ENCODE measurements at regions not wholly inside any gene's neighbourhood (a gene's known extent, or its start where the extent isn't known, plus 50 kb on each side); places are given as distances from the start of the nearest gene placed in this dataset.

DNA sequence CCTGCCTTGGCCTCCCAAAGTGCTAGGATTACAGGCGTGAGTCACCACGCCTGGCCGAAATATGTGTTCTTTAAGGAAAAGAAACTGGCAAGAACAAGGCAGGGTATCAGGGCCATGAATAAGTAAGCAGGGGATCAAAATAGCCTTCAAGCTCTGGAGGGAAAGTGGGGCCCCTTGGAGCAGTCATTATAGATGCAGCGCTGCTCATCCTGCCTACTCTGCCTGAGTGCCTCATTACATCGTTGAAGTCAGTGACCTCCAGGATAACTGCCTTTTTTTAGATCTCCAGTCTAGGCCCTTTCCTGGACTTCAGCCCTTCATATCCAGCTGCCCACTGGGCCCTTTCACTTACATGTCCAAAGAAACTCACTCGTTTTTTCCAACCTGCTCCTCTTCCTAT lies 69.8 kb upstream of the PPM1B start:
- no peak for DNase-seq (ENCODE audit: low spot score in 2 of 2)
- TF ChIP-seq POLR2AphosphoS5 (IDR thresholded peaks at IDR 0.05) (no peak), POLR2A (IDR thresholded peaks at IDR 0.05) (no peak), EP300 (IDR thresholded peaks at IDR 0.05) (no peak)
- TF ChIP-seq, protein P1, sequence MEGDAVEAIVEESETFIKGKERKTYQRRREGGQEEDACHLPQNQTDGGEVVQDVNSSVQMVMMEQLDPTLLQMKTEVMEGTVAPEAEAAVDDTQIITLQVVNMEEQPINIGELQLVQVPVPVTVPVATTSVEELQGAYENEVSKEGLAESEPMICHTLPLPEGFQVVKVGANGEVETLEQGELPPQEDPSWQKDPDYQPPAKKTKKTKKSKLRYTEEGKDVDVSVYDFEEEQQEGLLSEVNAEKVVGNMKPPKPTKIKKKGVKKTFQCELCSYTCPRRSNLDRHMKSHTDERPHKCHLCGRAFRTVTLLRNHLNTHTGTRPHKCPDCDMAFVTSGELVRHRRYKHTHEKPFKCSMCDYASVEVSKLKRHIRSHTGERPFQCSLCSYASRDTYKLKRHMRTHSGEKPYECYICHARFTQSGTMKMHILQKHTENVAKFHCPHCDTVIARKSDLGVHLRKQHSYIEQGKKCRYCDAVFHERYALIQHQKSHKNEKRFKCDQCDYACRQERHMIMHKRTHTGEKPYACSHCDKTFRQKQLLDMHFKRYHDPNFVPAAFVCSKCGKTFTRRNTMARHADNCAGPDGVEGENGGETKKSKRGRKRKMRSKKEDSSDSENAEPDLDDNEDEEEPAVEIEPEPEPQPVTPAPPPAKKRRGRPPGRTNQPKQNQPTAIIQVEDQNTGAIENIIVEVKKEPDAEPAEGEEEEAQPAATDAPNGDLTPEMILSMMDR (IDR thresholded peaks at IDR 0.05) = no peak
- no peaks in the 10 kb centered on the region for H3K36me3 ChIP-seq
- 87% methylated on average over 6 of the region's 6 CpGs for WGBS
- no peak overlapping the region for H3K27ac ChIP-seq
- H3K4me1 ChIP-seq = peaks cover 3% of the 10 kb centered on the region
- H3K9me3 ChIP-seq = no peaks in the 10 kb centered on the region
- no peak overlapping the region for H3K4me3 ChIP-seq
- H3K27me3 ChIP-seq = no peaks in the 10 kb centered on the region

- DNase-seq (ENCODE audit: low spot score in 2 of 2) = no peak
- H3K27ac ChIP-seq = no peak overlapping the region
- no peaks in the 10 kb centered on the region for H3K27me3 ChIP-seq
- 56% methylated on average over 3 of the region's 3 CpGs for WGBS
- H3K9me3 ChIP-seq = no peaks in the 10 kb centered on the region
- TF ChIP-seq POLR2AphosphoS5 (IDR thresholded peaks at IDR 0.05) (no peak), POLR2A (IDR thresholded peaks at IDR 0.05) (no peak), EP300 (IDR thresholded peaks at IDR 0.05) (no peak)
- TF ChIP-seq, protein P1 (IDR thresholded peaks at IDR 0.05) = no peak
- H3K4me1 ChIP-seq = peaks cover 3% of the 10 kb centered on the region
- no peak overlapping the region for H3K4me3 ChIP-seq
- no peaks in the 10 kb centered on the region for H3K36me3 ChIP-seq
Measured at GRCh38 chr2:44100351-44100750, 68.3 kb upstream of the PPM1B start.

DNA sequence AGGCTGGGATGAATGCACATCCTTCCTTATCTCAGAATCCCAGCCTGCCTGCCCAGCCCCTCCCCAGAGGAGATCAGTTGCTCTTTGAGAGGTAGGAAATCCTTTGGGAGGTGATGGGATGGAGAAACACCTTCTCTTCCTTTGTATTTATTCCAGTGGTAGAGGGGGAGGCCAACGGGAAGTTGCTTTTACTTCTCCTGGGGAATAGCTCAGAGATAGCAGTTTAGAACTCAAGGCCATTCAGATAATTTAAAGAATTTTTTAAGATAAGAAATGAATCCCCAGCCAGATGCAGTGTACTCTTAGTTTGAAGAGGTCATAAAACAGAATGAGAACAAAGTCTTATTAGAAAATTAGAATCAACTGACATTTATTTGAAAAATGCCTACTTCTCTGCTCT lies 67.4 kb upstream of the PPM1B start:
- TF ChIP-seq EP300 (IDR thresholded peaks at IDR 0.05) (no peak), POLR2AphosphoS5 (IDR thresholded peaks at IDR 0.05) (no peak), POLR2A (IDR thresholded peaks at IDR 0.05) (no peak)
- TF ChIP-seq, protein P1 (IDR thresholded peaks at IDR 0.05) = no peak
- Histone ChIP-seq H3K9me3 (no peaks in the 10 kb centered on the region), H3K4me1 (peaks cover 3% of the 10 kb centered on the region), H3K4me3 (no peak overlapping the region), H3K36me3 (no peaks in the 10 kb centered on the region), H3K27ac (no peak overlapping the region), H3K27me3 (no peaks in the 10 kb centered on the region)
- DNase-seq (ENCODE audit: low spot score in 2 of 2) = no peak
- 72% methylated on average over 1 of the region's 1 CpG for WGBS

- TF ChIP-seq, protein P1 (IDR thresholded peaks at IDR 0.05) = no peak
- no peak for TF ChIP-seq POLR2A (IDR thresholded peaks at IDR 0.05)
- no peak for TF ChIP-seq EP300 (IDR thresholded peaks at IDR 0.05)
- no peak for TF ChIP-seq POLR2AphosphoS5 (IDR thresholded peaks at IDR 0.05)
- Histone ChIP-seq H3K4me3 (no peak overlapping the region), H3K9me3 (no peaks in the 10 kb centered on the region), H3K36me3 (no peaks in the 10 kb centered on the region), H3K27ac (no peak overlapping the region), H3K4me1 (peaks cover 3% of the 10 kb centered on the region), H3K27me3 (no peaks in the 10 kb centered on the region)
- DNase-seq (ENCODE audit: low spot score in 2 of 2) = no peak
- WGBS = 76% methylated on average over 8 of the region's 8 CpGs
Measured at GRCh38 chr2:44102790-44103562, 65.7 kb upstream of the PPM1B start.

GRCh38 chr2:44103639-44104038 lies 65.0 kb upstream of the PPM1B start:
- no peak overlapping the region for H3K27ac ChIP-seq
- DNase-seq (ENCODE audit: low spot score in 2 of 2) = no peak
- 79% methylated on average over 6 of the region's 6 CpGs for WGBS

More at GRCh38 chr2:44103639-44104038, 65.0 kb upstream of the PPM1B start:
- Histone ChIP-seq H3K36me3 (no peaks in the 10 kb centered on the region), H3K4me3 (no peak overlapping the region), H3K9me3 (no peaks in the 10 kb centered on the region), H3K27me3 (no peaks in the 10 kb centered on the region), H3K4me1 (peaks cover 3% of the 10 kb centered on the region)
- no peak for TF ChIP-seq EP300 (IDR thresholded peaks at IDR 0.05)
- no peak for TF ChIP-seq POLR2AphosphoS5 (IDR thresholded peaks at IDR 0.05)
- TF ChIP-seq, protein P1 (IDR thresholded peaks at IDR 0.05) = no peak
- TF ChIP-seq POLR2A (IDR thresholded peaks at IDR 0.05) = no peak

Data from suprapubic skin (tissue), 4 donors.